Right lung (tissue), 2 donors: ENCODE measurements at regions not wholly inside any gene's neighbourhood (a gene's known extent, or its start where the extent isn't known, plus 50 kb on each side); places are given as distances from the start of the nearest gene placed in this dataset.
"Not testable (repeated sequence)": the region's sequence is repeated elsewhere in the genome, so short reads cannot be mapped to it uniquely, and the experiment has no call there.

Experiments used
- DNase-seq, 2 donors: peaks; one replicate each; pipeline ENCODE4 v3.0.0-alpha.2; 2013

DNA sequence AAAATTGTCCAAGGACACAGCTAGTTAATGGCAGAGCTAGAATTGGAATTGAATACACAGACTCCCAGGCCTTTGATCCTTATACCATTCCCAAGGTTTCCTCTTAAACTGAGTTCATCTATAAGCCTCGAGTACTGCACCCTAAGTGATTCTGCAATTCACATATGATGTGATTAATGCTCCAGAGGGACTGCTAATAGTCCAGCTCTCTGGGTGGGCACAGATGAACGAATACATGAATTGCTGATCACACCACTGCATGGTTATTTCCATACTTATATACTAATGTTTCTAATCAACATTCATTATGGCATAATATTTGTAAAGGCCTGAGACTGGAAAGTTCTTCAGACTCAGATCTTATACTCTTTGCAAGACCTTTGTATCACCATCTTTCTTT is 101.8 kb downstream of the NUFIP1 start:
- DNase-seq = no peak

DNA sequence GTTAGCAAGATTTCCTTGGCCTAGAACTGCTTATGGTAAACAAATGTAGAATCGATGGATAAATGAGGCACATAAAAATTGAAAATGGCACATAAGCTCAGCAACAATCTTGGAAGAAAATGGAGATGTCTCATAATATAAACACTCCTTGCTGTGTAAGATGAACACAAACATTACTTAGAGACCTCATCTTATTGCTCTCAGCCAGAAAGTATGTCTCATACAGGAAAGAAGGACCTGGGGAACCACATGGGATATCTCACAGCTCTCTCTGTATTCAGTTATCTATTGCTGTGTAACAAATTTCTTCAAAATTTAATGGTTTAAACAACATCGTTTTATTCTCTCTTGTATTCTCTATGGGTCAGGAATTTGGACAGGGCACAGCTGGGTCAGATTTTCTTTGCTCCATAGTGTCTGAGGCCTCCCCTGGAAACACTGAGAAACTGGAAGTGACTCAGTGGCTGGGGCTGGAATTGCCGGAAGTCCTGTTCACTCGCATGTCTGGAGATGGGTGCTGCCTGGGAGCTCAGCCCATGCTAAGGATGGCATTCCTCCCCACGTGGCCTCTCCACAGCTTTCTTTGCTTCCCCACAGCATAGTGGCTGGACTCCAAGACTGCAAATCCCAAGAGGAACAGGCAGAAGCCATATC is 105.1 kb downstream of the NUFIP1 start:
- no peak for DNase-seq

DNA sequence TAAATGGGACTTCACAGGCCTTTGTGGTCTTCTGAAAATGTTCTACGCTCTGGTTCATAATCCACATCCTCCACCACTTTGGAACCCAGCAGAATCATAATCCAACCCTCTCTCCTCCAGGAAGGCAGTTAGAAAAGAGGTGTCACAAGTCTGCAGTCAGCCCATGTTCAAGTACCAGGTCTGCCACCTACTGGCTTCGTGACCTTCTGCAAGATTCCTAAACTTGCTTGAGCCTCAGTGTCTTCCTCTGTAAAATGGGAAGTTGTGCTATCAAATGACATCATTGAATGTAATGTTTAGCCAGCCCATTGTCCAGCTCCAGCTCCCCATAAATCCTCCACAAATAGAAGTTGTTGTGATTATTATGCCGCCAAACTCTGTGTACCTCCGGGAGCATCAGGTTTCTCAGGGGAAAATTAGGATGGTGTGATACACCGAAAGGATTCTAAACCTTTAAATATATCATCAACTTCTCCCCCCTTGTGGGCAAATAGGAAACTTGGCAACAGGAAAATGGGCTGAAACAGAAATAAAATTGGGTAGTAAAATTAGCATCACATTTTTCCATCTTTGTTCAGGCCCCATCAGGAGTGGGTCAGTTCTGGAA is 109.7 kb downstream of the NUFIP1 start:
- no peak for DNase-seq

DNA sequence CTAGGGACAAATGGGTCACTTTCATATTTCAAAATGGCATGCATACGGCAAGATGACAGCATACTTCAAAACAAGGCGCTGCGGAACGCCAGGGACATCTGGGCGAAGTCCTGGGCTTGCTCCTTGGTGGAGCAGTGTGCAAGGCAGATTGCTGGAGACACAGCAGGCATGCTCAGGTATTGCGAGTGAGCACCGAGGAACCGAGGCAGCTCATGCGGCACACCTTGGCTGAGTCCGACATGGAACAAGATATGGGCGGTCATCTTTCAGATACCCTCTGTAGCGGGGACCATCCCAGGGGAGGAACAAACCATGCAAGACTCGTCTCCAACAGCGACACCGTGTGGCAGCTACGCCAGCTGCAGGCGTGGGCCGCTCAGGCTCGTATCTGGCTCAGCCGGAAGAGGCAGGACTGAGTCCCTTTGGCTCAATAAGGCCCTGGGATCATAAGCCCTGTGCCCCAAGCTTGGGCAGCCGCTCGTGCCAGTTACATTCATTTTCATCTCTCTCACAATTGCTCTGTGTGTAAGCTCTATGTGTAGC is 112.4 kb downstream of the NUFIP1 start:
- DNase-seq = no peak

DNA sequence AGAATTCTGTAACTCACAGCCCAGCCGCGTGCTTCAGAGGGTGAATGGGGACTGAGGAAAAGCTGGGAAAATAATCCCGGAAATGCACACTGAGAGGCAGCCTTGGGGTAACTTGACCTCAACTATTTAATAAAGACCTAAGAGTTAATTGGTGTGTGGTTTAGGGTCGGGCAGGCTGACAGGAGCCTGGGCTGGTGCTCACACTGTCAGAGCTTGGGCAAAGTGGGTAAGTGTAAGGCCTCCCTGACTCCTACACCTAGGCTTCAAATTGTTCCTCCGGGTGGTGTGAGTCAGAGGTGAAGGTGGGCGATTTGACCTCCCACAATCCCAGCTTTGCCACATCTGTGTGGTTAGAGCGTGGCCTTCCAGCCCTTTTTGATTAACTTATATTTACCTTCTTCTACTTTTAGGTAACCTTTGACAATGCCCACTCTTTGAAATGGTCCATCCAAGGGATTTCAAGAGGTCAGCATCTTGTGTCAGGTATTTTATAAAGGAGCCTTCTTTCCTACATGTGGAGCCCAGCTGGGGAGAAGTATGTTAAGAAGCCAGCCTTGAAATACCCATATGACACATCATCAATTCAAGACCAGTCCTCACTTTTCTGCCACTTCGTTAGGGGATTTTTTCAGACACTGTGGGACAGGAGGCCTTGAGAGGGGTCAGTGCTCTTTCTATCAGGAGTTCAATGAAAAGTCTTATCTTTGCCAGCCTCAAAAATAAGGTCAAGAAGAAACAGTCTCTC is 114.2 kb downstream of the NUFIP1 start:
- no peak for DNase-seq

DNA sequence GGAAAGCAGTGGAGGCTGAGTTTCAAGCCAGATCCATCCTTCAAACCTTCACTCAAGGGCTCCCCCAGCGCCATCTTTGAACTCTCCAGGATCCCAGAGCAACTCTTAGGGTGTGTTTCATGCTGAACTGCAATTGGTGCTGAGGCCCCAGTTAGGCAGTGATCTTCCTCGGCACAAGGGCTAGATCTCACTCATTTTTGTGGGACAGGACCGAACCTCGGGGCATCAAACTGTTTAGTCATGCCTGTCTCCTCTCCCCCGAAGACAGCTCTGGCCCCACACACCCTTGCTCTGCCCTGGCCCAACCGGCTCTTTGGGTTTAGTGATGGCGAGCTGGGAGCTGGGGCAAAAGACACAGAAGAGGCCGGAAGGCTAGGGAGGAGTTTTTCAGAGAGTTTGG is 115.1 kb downstream of the NUFIP1 start:
- no peak for DNase-seq

DNA sequence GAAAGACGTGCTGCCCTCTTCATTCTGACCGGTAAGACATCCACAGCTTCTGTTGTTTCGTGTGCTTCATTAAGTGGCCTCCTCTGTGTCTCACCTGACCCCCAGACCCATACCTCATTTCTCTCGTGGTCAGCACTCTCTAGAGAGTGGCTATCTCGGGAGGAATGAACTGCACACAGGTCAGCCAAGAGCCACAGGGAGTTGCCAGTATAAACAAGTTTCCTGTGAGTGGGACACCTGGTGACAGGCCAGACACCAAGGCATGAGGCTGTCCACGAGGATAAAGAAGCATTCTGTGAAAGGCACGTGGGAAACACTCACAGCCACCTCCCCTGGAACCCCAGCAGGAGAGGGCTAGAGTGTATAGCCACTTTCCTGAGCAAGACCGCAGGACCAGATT is 115.8 kb downstream of the NUFIP1 start:
- DNase-seq = no peak

DNA sequence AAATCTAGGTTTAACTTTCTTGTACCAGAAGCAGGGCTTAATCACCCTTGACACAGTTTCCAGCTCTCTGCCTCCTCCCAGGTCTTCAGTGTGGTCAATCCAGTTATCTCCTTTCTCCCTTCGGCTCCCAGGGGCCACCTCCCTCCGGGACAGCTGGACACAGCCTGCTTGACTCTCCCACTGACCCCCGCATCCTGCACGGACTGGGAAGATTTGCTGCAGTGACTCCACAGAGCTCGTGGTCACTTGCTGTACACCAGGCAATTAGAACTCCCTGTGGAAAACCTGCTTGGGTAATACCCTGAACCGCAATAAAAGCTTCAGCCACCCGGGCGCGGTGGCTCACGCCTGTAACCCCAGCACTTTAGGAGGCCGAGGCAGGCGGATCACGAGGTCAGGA is 116.5 kb downstream of the NUFIP1 start:
- no peak for DNase-seq

DNA sequence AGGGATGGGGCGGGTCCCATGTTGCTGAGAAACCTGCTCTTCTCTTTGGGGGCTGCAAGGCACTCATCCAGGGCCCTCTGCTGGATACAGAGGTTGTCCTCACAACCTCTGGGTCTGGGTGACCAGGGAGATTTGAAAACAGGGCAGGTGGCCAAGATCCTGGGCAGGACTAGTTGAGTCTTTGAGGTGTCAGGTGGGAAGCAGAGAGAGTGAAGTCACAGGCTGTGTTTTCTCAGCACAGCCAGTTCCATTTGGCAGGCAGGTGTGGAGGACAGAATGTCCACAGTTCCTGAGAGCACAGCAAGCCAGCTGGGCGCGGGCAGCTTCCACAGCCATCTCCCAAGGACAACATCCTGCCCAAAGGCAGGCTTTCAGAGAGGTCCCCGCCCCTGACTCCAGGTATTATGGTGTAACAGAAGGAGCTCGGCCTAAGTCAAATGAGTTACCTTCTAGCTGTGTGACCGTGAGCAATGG is 118.8 kb downstream of the NUFIP1 start:
- DNase-seq = no peak

DNA sequence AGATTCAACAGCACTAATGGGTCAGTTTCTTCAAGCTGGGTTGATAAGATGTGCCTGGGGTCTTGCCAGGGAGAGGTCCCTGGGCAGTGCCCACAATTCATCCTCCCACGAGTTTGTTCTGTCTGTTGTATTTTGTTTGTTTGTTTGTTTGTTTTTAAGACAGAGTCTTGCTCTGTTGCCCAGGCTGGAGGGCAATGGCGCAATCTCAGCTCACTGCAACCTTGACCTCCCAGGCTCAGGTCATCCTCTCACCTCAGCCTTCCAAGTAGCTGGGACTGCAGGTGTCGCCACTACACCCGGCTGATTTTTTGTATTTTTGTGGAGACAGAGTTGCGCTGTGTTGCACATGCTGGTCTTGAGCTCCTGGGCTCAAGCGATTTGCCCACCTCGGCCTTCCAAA is 120.1 kb downstream of the NUFIP1 start:
- no peak for DNase-seq

DNA sequence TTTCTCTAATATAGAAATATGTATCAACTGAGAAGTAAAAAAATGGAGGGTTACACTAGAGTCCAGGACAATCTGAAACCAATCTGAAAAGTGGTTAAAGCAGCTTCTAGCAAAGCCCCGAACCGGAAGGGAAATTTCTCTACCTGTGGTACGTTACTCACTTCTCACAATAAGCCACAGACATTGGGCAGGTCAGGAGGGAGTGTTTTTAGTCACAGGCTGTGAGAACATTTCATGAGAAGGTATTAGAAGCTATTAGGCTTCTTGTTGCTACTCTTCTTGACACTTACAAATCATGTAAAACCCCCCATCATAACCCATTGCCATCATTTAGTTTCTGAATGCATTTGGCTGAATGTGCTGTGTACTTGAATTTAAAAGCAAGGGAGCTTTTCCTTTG is 120.9 kb downstream of the NUFIP1 start:
- no peak for DNase-seq

DNA sequence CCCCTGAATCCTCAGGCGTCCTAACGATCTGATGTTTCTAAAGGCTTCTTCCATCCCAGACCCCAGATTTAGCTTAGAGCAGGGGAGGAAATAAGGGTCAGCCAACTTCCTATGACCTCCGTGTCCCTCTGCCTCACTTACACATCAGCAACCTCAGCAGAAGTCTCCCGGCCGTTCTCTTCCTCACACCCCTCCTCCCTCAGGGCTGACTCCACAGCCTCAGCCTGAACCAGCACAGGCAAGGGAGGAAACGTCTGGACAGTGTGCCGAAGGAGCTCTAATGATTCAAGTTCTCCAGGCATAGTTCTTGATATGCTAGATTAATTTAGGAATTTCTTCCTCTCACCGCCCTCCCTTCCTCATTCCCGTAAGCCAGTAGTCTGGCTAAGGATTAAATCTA is 121.4 kb downstream of the NUFIP1 start:
- no peak for DNase-seq

DNA sequence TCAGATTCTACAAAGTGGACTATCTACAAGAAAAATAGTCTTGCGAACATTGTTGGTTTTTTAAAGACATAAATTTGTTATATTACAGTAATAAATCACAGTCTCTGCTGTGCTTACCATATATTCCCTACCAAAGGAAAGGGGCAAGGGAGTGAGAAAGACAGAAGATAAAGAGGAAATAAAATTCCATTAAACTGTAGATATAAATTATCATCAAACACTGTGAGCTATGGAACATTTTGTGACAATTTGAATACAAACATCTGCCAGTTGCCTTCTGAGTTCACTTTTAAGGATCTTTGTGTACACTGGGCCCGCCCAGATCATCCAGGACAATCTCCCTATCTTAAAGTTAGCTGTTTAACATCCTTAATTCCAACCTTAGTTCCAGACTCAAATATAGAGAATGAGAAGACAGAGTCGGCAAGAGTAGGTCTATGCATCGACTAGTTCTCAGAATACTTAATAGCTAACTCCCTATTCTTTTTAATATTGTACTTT is 122.8 kb downstream of the NUFIP1 start:
- no peak for DNase-seq

DNA sequence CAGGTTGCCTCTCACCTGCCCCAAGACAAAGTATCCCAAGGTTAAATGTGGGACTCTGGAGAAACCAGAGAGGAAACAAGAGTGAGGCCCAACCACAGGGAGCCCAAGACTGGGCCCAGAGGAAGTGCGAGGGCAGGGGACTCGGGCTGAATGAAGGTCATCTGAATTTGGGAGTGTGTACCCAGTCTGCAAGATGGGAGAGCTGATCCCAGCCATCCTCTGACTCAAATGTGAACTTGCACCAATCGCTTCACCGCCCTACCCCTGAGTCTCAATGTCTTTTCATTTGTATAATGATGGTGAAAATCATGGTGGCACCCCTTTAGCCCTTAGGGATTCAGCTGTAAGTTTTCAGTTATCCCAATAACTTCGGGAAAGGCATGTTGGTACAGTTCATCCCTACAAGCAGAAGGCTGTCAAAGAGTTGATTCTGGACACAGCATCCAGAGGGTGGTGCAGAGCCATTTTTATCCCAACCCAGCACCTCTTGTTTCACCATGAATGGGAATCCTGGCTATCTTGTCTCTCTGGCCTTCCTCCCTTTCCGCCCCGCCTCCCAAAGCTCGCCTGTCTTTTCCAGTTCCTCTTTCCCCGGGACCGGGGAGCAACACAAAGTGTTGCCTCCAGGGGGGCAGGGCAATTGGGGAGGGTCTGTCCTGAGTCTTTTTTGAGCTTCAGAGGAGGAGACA is 123.4 kb downstream of the NUFIP1 start:
- DNase-seq = no peak

DNA sequence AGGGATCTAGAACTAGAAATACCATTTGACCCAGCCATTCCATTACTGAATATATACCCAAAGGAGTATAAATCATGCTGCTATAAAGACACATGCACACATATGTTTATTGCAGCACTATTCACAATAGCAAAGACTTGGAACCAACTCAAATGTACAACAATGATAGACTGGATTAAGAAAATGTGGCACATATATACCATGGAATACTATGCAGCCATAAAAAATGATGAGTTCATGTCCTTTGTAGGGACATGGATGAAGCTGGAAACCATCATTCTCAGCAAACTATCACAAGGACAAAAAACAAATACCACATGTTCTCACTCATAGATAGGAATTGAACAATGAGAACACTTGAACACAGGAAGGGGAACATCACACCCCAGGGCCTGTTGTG is 125.6 kb downstream of the NUFIP1 start:
- not testable (repeated sequence) for DNase-seq

DNA sequence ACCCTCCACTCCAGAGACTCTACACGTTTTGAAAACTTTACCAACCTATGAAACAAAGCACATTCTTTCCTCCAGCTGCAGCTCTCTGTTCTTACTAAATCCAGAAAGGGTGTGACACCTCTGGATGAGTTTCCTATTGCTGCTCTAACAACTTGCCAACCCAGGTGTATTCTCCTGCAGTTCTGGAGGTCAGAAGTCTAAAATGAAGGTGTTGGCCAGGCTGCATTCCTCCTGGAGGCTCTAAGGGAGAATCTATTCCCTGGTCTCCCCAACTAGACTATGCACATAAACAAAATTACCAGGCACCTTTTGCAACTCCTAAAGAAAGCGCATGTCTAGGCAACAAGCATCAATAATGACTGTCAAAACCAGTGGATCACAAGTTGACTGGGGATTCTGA is 128.8 kb downstream of the NUFIP1 start:
- DNase-seq = no peak

DNA sequence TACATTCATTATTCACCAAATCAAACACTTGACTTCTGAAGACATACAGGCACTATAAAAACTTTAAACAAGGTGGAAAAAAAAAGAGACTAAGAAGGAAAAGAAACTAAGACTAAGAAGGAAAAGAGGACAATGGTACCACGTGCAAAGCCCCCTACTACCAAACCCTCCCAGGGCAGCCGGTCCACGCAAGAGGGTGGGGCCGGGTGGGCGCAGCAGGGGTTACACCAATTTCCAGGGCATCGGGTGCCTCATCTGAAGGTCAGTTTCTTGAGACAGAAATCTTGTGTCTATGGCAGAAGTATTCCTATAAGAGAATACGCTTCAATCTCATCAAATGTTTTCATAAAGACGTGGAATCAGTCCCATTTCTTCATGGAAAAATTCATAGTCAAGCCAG is 131.5 kb downstream of the NUFIP1 start:
- no peak for DNase-seq

DNA sequence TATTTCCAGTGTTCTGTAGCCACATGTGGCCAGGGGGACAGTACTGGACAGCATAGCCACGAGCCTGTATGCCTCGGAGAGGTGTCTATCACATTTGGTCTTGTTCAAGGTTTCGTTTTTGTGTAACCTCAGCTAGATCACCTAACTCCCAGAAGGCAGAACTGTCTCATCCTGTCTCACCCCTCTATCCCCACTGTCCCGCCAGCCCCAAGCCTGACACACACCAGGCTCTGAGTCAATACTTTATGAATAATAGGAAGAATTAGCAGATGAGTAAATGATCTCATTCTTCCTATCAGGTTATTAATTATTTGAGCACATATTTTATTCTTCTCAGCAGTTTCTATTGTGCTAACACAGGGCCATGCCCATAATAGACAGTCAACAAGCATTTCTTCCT is 132.2 kb downstream of the NUFIP1 start:
- DNase-seq = no peak

DNA sequence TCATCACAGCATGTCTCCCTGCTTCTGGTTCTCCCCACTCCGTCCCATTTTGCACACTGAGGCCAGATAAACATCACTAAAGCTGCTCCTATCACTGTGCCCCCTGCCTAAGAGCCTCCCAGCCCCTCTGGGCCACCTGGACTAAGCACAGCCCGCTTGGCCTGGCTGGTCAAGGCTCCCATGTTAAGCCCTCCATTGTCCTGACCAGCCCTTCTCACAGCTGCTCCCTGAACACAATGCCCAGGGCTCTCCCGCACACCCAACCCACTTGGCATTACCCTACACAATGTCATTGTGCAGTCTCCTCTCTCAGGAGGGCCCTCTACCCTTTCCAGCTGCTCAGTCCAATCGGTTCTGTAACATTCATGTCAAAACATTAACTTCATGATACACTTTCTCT is 133.4 kb downstream of the NUFIP1 start:
- DNase-seq = no peak

DNA sequence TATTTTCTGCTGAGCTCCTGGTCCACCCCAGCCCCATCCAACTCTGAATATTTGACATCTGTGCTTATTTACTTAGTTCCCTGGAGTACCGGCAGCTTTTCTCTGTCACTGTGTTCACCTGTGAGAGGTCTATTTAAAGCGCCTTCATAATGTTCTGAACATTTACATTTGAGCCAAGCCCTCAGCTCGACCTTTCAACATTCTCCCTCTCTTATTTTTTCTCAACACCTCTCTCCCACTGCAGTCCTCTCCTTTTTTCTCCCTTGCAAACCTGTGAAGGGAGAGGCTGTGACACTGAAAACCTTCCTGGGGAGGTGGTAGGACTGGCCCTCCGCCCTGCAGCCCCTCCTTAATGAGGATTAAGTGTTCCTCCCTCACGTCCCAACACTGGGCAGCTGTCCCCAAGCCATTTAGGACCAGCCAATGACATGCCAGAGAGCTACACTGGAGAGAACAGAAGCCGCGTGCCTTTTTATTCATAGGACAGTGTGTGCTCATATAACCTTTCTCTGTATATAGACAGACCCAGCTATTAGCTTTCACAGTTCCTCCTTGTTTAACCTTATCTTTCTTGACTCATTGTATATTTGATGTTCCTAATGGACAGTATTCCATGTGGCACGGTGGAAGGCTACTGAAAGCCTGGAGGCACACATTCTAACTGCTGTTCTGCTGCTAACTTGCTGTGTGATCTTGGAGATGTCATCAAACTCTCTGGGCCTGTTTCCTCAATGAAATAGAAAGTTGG is 134.8 kb downstream of the NUFIP1 start:
- DNase-seq = peak; percentile 37 to 43

DNA sequence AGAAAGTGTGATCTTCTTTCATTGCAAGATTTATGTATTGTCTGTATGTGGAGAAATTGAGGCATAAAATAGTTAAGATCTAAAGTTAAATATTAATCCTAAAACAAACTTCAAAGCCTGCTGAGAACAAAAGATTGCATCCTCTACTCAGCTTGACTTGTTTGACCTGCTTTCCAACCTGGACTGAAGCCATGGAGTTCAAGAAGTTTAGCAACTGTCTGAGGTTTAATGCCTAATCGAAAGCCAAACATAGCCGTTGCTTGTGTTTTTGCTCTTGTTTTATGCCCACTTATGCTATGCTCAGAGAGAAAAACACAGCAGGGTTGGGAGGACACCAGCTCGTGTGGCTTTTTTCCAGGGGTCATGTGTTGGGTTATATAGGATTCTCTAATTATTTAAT is 135.6 kb downstream of the NUFIP1 start:
- DNase-seq = peak; percentile 46 to 53
